CD4-positive, alpha-beta T cell treated with Interferon alpha-2 for 1 hour (primary cell): ENCODE measurements at regions not wholly inside any gene's neighbourhood (a gene's known extent, or its start where the extent isn't known, plus 50 kb on each side); places are given as distances from the start of the nearest gene placed in this dataset.
"Not testable (repeated sequence)": the region's sequence is repeated elsewhere in the genome, so short reads cannot be mapped to it uniquely, and the experiment has no call there.

Source experiments
- DNase-seq, 2 donors: peaks; one replicate each; pipeline ENCODE4 v3.0.0-alpha.2; 2020 to 2022

- no peak for DNase-seq
Observed at GRCh38 chr11:87529486-87529885, 491.8 kb downstream of the TMEM135 start.

DNA sequence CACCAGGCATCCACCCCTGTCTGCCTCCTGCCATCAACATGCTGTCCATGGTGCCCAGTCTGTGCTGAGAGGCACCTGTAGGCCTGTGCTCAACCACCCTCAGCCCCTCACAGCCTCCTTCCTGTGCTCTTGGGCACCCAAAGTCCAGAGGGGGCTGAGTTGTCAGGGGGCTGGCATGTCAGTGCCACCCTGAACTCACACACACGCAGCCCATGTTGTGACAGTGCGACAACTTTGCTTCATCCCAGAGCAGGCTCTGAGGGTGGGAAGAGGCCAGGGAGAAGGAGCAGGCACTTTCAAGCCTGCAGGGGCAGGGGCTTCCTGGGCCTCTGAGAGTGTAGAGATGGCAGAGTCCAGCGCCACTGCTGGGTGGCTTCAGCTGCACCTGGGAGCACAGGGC, 491.0 kb downstream of the TMEM135 start:
- DNase-seq, result no peak

- DNase-seq, result no peak
Observed at GRCh38 chr11:87523276-87523675, 485.5 kb downstream of the TMEM135 start.

GRCh38 chr11:87518266-87518665, 480.5 kb downstream of the TMEM135 start:
- DNase-seq, result no peak

DNA sequence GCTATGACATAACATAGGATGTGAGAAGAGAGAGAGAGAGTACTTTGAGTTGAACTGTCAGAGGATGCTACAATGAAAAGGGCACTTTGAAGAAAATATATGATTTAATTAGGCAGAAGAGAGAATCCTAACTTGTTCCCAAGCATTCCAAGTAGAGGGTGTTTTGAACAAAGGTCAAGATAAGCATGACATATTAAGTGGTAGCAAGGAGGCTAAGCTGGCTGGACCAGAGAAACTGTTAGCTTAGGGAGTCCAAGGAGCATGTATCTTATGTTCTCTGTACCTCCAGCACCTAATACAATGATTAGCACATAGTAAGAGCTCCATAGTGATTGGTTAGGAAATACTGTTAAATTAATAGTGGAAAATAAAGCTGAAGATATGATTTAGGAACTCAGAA, 479.6 kb downstream of the TMEM135 start:
- DNase-seq, result no peak

DNA sequence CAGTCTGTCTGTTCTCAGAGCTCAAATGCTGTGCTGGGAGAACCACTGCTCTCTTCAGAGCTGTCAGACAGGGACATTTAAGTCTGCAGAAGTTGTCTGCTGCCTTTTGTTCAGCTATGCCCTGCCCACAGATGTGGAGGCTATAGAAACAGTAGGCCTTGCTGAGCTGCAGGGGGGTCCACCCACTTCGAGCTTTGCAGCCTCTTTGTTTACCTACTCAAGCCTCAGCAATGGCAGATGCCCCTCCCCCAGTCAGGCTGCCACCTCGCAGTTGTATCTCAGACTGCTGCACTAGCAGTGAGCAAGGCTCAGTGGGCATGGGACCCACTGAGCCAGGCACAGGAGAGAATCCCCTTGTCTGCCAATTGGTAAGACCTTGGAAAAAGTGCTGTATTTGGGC, 470.0 kb downstream of the TMEM135 start:
- DNase-seq, result not testable (repeated sequence)

DNA sequence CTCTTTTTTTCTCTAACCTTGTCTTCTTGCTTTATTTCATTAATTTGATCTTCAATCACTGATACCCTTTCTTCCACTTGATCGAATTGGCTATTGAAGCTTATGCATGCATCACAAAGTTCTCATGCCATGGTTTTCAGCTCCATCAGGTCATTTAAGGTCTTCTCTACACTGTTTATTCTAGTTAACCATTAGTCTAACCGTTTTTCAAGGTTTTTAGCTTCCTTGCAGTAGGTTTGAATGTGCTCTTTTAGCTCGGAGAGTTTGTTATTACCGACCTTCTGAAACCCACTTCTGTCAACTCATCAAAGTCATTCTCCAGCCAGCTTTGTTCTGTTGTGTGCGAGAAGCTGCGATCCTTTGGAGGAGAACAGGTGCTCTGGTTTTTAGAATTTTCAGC, 469.2 kb downstream of the TMEM135 start:
- DNase-seq, result not testable (repeated sequence)

- no peak for DNase-seq
Observed at GRCh38 chr11:87501388-87501787, 463.7 kb downstream of the TMEM135 start.

DNA sequence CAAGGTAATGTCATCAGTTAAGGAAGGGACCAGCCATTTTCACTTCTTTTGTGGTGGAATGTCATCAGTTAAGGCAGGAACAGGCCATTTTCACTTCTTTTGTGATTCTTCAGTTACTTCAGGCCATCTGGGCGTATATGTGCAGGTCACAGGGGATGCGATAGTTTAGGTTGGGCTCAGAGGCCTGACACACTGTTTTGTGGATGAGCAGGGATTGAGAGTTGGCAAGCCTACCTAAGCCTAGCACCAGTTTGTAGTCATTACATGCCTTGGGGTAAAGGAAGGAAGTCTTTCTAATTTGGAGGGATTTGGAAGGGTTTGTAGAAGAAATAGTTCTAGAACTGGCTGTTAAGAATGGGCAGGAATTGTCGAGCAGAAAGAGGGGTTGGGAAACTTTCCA, 457.2 kb downstream of the TMEM135 start:
- not testable (repeated sequence) for DNase-seq

DNA sequence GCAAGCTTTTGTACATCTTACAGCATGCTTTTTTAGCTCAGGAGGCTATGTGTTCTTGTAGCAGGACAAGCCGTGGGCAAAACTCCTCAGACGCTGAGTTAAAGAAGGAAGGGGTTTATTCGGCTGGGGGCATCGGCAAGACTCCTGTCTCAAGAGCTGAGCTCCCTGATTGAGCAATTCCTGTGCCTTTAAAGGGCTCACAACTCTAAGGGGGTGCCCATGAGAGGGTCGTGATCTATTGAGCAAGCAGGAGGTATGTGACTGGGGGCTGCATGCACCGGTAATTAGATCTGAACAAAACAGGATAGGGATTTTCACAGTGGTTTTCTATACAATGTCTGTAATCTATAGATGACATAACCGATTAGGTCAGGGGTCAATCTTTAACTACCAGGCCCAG, 456.3 kb downstream of the TMEM135 start:
- not testable (repeated sequence) for DNase-seq

DNA sequence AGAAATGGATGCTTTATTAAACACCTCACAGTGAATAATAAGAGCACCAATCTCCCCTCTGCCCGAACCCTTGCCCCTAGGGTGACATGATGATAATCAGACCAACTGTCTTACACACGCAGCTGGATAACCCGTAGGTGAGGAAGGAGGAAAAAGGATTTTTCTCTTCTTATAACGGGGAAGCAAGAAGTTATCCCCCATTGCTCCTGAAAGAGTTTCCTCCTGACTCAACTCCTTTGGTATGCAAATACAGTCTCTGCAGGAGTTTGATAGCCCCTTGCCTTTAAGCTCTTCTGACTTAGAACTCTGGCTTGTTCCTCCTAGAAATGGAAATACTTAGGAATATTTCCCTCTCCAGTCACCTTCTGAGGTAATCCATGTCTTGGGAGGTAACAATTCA, 455.8 kb downstream of the TMEM135 start:
- no peak for DNase-seq

DNA sequence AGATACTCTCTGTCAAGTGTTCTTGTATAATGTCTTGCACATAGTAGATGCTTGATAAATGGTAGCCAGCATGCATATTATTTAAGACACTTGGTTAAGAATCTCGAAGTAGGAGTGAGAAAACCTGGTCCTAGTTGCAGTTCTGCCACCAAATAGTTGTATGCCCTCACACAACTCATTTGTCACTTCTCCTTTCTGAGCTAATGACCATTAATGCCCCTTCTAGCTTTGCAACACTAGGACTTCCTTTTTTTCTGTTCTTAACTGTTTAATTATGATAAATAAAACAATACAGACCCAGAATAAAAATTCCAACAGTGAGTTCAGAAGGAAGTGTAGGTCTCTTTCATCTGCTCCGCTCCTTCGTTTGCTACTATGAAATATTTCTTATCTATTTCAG, 453.6 kb downstream of the TMEM135 start:
- no peak for DNase-seq

DNA sequence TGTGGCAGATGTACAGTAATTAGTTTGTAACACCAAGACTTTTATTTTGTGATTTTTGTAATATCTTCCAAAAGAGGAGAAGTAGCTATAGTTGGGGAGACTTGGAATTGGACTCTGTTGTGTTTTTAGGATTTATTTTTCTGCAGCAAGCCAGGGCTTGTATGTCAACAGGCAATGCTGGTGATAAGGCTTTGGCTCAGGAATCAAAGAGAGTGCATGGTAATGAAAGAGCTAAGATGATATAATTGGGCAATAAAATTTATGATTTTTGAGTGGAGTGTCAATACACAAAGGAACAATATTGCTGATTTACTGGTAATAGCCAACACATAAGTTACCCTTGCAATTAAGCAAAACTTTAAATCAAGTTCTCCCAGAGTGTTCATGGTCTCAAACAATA, 452.9 kb downstream of the TMEM135 start:
- DNase-seq, result no peak

DNA sequence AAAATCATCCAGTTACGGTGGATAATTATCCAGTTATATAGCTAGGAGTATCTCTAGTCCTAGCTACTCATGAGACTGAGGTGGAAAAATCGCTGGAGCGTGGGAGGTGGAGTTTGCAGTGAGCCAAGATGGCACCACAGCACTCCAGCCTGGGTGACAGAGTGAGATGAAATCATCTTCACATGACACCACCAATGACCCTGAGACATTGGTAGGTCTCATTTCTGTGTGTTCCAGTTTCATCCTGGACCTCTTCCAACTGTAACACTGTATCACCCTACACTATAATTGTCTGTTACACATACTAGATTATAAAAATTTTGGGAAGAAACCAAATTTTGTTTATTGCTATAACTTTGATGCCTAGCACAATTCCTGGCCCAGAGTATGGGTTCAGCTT, 446.8 kb downstream of the TMEM135 start:
- no peak for DNase-seq

GRCh38 chr11:87477321-87477720, 439.6 kb downstream of the TMEM135 start:
- DNase-seq, result no peak

- no peak for DNase-seq
Observed at GRCh38 chr11:87473174-87473573, 435.4 kb downstream of the TMEM135 start.

- DNase-seq, result no peak
Observed at GRCh38 chr11:87466223-87466622, 428.5 kb downstream of the TMEM135 start.

- no peak for DNase-seq
Observed at GRCh38 chr11:87465716-87466115, 428.0 kb downstream of the TMEM135 start.

DNA sequence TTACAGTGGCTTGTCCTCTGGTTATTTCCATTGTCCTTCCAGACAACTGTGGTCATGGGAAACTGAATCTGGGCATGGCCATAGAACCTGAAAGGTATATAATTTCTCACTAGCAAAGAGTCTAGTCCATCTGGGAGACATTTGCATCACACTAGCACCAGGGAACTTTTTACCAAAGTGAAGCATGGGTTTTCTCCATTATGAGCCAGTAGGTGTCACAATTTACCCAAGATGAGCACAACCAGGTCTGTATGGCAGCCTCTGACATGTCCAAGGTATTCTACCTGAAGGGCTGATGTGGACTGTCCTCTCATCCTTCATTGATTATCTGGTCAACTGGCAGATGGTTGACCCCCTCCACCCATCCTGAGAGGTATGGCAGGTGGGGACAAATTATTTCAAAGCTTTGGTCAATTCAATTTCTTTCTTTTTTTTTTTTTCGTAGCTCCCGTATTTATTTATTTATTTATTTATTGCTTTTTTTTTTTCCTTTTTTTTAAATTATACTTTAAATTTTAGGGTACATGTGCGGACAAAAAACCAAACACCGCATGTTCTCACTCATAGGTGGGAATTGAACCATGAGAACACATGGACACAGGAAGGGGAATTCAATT, 425.9 kb downstream of the TMEM135 start:
- DNase-seq, result no peak

- DNase-seq, result no peak
Observed at GRCh38 chr11:87462171-87462570, 424.4 kb downstream of the TMEM135 start.

DNA sequence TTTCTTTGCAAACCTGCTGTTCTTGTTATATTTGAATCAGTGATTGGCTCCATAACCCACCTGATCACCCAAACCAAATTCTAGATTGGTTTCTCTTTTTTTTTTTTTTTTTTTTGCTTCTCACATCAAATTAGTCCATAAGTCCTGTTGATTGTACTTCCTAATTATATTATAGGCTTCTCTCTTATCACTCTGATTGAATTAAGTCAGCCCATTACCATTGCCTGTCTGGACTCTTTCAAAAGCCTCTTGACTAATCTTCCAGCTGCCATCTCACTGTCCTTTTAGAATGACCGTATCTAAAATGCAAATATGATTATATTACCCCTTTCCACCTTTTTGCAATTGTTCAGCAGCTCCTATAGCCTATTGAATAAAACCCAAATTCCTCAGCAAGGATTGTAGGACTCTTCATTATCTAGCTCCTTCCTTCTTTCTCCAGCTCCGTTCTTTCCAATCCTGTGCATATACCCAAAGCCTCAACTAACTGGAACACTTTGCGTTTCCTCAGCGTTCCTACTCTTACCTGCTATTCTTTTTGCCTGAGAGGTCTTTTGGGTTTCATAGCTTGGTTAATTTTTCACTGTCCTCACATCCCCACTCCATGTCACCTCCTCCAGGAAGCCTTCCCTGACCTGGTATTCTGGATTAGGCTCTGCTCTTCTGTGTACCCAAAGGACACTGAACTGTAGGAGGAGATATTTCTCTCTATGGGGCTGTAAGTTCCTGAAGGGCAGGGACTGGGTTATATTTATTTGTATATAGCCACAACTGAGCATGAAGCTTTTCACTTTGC, 423.3 kb downstream of the TMEM135 start:
- DNase-seq, result no peak

- no peak for DNase-seq
Observed at GRCh38 chr11:87460279-87460678, 422.5 kb downstream of the TMEM135 start.

DNA sequence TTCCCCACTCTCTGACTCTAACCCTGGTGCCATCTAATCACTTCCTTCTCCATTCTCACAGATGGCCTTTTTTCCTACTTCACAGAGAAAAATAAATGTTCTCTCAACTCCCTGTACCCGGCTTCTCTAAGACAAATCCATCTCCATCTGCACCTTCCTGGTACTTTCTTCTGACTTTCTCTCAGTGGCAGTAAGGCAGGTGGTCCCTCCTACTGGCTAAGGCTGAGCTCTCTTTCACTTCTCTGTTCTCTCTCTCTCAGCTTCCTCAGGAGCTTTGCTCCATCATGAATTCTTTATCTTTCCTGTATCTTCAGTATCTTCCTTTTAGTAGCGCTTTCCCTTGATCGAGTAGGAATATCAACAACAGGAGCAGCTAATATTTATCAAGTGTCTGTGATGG, 421.6 kb downstream of the TMEM135 start:
- no peak for DNase-seq

- no peak for DNase-seq
Observed at GRCh38 chr11:87456499-87456898, 418.8 kb downstream of the TMEM135 start.

GRCh38 chr11:87455180-87455579, 417.4 kb downstream of the TMEM135 start:
- DNase-seq, result no peak
